ENCODE measurements at regions not wholly inside any gene's neighbourhood (a gene's known extent, or its start where the extent isn't known, plus 50 kb on each side); places are given as distances from the start of the nearest gene placed in this dataset.
"Not testable (repeated sequence)": the region's sequence is repeated elsewhere in the genome, so short reads cannot be mapped to it uniquely, and the experiment has no call there.

DNA sequence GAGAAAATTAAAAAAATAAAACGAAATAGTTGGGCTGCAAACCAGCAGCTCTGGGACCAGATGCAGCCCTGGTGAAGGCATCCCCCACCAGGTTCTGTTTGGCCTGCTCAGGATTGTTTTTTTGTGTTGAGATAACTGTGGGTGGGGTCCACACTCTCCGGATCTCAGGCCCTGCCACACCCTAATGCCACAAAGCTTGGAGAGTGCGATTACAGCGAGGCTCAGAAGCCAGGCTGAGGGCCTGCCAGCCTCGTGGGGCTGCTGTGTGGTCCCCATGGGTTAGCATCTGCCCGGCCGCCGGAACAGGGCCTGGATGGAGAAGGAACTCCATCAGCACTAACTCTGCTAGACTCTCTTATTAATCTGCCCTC is 290.8 kb upstream of the PLGLB2 start:
- TF ChIP-seq POLR2A (IDR thresholded peaks at IDR 0.05; ENCODE audit: low read length): peak; percentile 27
- TF ChIP-seq GATA1 (IDR thresholded peaks at IDR 0.05; ENCODE audit: low read depth, low read length): not testable (repeated sequence)
